ENCODE measurements at regions not wholly inside any gene's neighbourhood (a gene's known extent, or its start where the extent isn't known, plus 50 kb on each side); places are given as distances from the start of the nearest gene placed in this dataset.

GRCh38 chr18:33951031-33951430 is 273.7 kb downstream of the NOL4 start:
- no peak for DNase-seq

GRCh38 chr18:33946336-33946735 is 278.4 kb downstream of the NOL4 start:
- no peak for DNase-seq

- DNase-seq, result no peak
Measured at GRCh38 chr18:33944493-33944892, 280.2 kb downstream of the NOL4 start.

- no peak for DNase-seq
Measured at GRCh38 chr18:33937270-33937816, 287.4 kb downstream of the NOL4 start.

- no peak for DNase-seq
Measured at GRCh38 chr18:33934258-33934657, 290.5 kb downstream of the NOL4 start.

- DNase-seq, result no peak
Measured at GRCh38 chr18:33928231-33928630, 296.5 kb downstream of the NOL4 start.

- no peak for DNase-seq
Measured at GRCh38 chr18:33924576-33924975, 300.1 kb downstream of the NOL4 start.

- DNase-seq, result no peak
Measured at GRCh38 chr18:33923980-33924379, 300.7 kb downstream of the NOL4 start.

- DNase-seq, result no peak
Measured at GRCh38 chr18:33918571-33918970, 306.1 kb downstream of the NOL4 start.

- DNase-seq, result no peak
Measured at GRCh38 chr18:33916200-33916599, 308.5 kb downstream of the NOL4 start.

GRCh38 chr18:33914399-33914798 is 310.3 kb downstream of the NOL4 start:
- DNase-seq, result no peak

- DNase-seq, result no peak
Measured at GRCh38 chr18:33906046-33906445, 318.7 kb downstream of the NOL4 start.

GRCh38 chr18:33901894-33902512 is 322.7 kb downstream of the NOL4 start:
- peak; percentile 1 for DNase-seq

GRCh38 chr18:33900638-33901037 is 322.6 kb downstream of the ASXL3 start:
- no peak for DNase-seq

- DNase-seq, result no peak
Measured at GRCh38 chr18:33898427-33898826, 320.4 kb downstream of the ASXL3 start.

- no peak for DNase-seq
Measured at GRCh38 chr18:33878213-33878612, 300.2 kb downstream of the ASXL3 start.

GRCh38 chr18:33875029-33875565 is 297.1 kb downstream of the ASXL3 start:
- no peak for DNase-seq

- DNase-seq, result no peak
Measured at GRCh38 chr18:33873112-33873511, 295.1 kb downstream of the ASXL3 start.

GRCh38 chr18:33871363-33872025 is 293.5 kb downstream of the ASXL3 start:
- no peak for DNase-seq

- no peak for DNase-seq
Measured at GRCh38 chr18:33870059-33870458, 292.0 kb downstream of the ASXL3 start.

GRCh38 chr18:33866386-33866785 is 288.4 kb downstream of the ASXL3 start:
- DNase-seq, result no peak

- no peak for DNase-seq
Measured at GRCh38 chr18:33863912-33864311, 285.9 kb downstream of the ASXL3 start.

- no peak for DNase-seq
Measured at GRCh38 chr18:33854827-33855139, 276.8 kb downstream of the ASXL3 start.

GRCh38 chr18:33854086-33854826 is 276.2 kb downstream of the ASXL3 start:
- no peak for DNase-seq

All from hematopoietic multipotent progenitor cell treated with erythropoietin and hydrocortisone succinate and interleukin-3 and kit ligand, for 6 days (in vitro differentiated cells).